ENCODE measurements at regions not wholly inside any gene's neighbourhood (a gene's known extent, or its start where the extent isn't known, plus 50 kb on each side); places are given as distances from the start of the nearest gene placed in this dataset.

GRCh38 chr13:85371254-85371653 is 428.0 kb downstream of the SLITRK6 start (continued):
- no peak for TF ChIP-seq ZNF462 (CRISPR knock-in tag; IDR thresholded peaks at IDR 0.05)
- no peak for TF ChIP-seq ZNF331 (CRISPR knock-in tag; IDR thresholded peaks at IDR 0.05; ENCODE audit: low read depth)
- no peak for TF ChIP-seq POLR2AphosphoS5 (IDR thresholded peaks at IDR 0.05; ENCODE audit: low read depth)

GRCh38 chr13:85368686-85369085 is 430.5 kb downstream of the SLITRK6 start:
- Histone ChIP-seq H3K4me1 (ENCODE audit: insufficient read depth) (no peaks in the 10 kb centered on the region), H3K79me2 (replicated peaks; ENCODE audit: insufficient read depth) (no peaks in the 10 kb centered on the region), H3K27ac (ENCODE audit: low read depth) (no peak overlapping the region), H3K27me3 (ENCODE audit: insufficient read depth) (no peaks in the 10 kb centered on the region), H3K9me2 (ENCODE audit: insufficient read depth) (no peaks in the 10 kb centered on the region), H4K20me1 (replicated peaks; ENCODE audit: insufficient read depth) (no peaks in the 10 kb centered on the region), H3F3A (replicated peaks; ENCODE audit: low read depth) (no peaks in the 10 kb centered on the region), H2AFZ (no peak overlapping the region), H3K4me2 (no peak overlapping the region), H3K4me3 (no peak overlapping the region), H3K36me3 (ENCODE audit: insufficient read depth) (no peaks in the 10 kb centered on the region)
- Mint-ChIP-seq H3K36me3 (ENCODE audit: low read depth) (0 out of 3 replicates have a peak, but pooled peaks cover 3% of the 10 kb centered on the region), H3K4me3 (no peak overlapping the region), H3K4me1 (no peaks in the 10 kb centered on the region), H3K27me3 (ENCODE audit: insufficient read depth, low read depth, poor library complexity) (no peaks in the 10 kb centered on the region), H3K27ac (no peak overlapping the region), H3K9me3 (peaks cover 3% of the 10 kb centered on the region; the same call in 1 of the 3 replicates)
- DNase-seq (ENCODE audit: low spot score) (no peak), ATAC-seq (no peak)
- TF ChIP-seq EZH2 (IDR thresholded peaks at IDR 0.05; ENCODE audit: low read depth, unreplicated experiment) (no peak), ZNF331 (CRISPR knock-in tag; IDR thresholded peaks at IDR 0.05; ENCODE audit: low read depth) (no peak), ZNF114 (CRISPR knock-in tag; IDR thresholded peaks at IDR 0.05) (no peak), POLR2AphosphoS5 (IDR thresholded peaks at IDR 0.05; ENCODE audit: low read depth) (no peak), CREB1 (CRISPR knock-in tag; IDR thresholded peaks at IDR 0.05; ENCODE audit: low read depth) (no peak), ZNF462 (CRISPR knock-in tag; IDR thresholded peaks at IDR 0.05) (no peak), ETS1 (IDR thresholded peaks at IDR 0.05) (no peak), STAT1 (IDR thresholded peaks at IDR 0.05; ENCODE audit: unreplicated experiment) (no peak)
